ENCODE measurements at regions not wholly inside any gene's neighbourhood (a gene's known extent, or its start where the extent isn't known, plus 50 kb on each side); places are given as distances from the start of the nearest gene placed in this dataset.

GRCh38 chr15:87322265-87322664, 934.3 kb downstream of the NTRK3 start:
- TF ChIP-seq YY1 (IDR thresholded peaks at IDR 0.05; ENCODE audit: extremely low read depth, insufficient replicate concordance, low read depth, low read length) (no peak), CTCF (IDR thresholded peaks at IDR 0.05 in 2 of 3, conservative IDR thresholded peaks at IDR 0.05 in 1 of 3; ENCODE audit: borderline replicate concordance in 1 of 3, insufficient read depth in 1 of 3, low read depth in 2 of 3, low read length in 2 of 3) (no peak), EGR1 (IDR thresholded peaks at IDR 0.05; ENCODE audit: low read depth) (no peak), POLR2A (IDR thresholded peaks at IDR 0.05; ENCODE audit: borderline replicate concordance, extremely low read depth, insufficient read depth, insufficient read length) (no peak), POLR2AphosphoS5 (IDR thresholded peaks at IDR 0.05; ENCODE audit: low read depth, low read length) (no peak), JUND (IDR thresholded peaks at IDR 0.05) (no peak), RAD21 (IDR thresholded peaks at IDR 0.05; ENCODE audit: low read depth) (no peak), ZBTB33 (IDR thresholded peaks at IDR 0.05; ENCODE audit: extremely low read depth, insufficient replicate concordance, low read length) (no peak), EZH2 (IDR thresholded peaks at IDR 0.05) (no peak), FOSL1 (IDR thresholded peaks at IDR 0.05; ENCODE audit: low read depth) (no peak), MAX (IDR thresholded peaks at IDR 0.05) (no peak)
- TF ChIP-seq, protein P1, sequence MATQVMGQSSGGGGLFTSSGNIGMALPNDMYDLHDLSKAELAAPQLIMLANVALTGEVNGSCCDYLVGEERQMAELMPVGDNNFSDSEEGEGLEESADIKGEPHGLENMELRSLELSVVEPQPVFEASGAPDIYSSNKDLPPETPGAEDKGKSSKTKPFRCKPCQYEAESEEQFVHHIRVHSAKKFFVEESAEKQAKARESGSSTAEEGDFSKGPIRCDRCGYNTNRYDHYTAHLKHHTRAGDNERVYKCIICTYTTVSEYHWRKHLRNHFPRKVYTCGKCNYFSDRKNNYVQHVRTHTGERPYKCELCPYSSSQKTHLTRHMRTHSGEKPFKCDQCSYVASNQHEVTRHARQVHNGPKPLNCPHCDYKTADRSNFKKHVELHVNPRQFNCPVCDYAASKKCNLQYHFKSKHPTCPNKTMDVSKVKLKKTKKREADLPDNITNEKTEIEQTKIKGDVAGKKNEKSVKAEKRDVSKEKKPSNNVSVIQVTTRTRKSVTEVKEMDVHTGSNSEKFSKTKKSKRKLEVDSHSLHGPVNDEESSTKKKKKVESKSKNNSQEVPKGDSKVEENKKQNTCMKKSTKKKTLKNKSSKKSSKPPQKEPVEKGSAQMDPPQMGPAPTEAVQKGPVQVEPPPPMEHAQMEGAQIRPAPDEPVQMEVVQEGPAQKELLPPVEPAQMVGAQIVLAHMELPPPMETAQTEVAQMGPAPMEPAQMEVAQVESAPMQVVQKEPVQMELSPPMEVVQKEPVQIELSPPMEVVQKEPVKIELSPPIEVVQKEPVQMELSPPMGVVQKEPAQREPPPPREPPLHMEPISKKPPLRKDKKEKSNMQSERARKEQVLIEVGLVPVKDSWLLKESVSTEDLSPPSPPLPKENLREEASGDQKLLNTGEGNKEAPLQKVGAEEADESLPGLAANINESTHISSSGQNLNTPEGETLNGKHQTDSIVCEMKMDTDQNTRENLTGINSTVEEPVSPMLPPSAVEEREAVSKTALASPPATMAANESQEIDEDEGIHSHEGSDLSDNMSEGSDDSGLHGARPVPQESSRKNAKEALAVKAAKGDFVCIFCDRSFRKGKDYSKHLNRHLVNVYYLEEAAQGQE (IDR thresholded peaks at IDR 0.05; ENCODE audit: low read depth), result no peak
- TF ChIP-seq, protein P2, sequence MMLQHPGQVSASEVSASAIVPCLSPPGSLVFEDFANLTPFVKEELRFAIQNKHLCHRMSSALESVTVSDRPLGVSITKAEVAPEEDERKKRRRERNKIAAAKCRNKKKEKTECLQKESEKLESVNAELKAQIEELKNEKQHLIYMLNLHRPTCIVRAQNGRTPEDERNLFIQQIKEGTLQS (IDR thresholded peaks at IDR 0.05), result no peak
